DOHH2 (cell line): ENCODE measurements at regions not wholly inside any gene's neighbourhood (a gene's known extent, or its start where the extent isn't known, plus 50 kb on each side); places are given as distances from the start of the nearest gene placed in this dataset.

ENCODE experiments used
- H3F3A ChIP-seq: fragments of 200-600 bp; sonication (generic), shearing (Covaris generic); 2 replicates; pipeline ENCODE4 v1.6.0; 2016; ENCODE audit warnings: antibody characterized with exemption, mild to moderate bottlenecking; ENCODE audit not compliant: control insufficient read depth, insufficient read depth
- H3K27ac ChIP-seq: fragments of 200-600 bp; sonication (generic); 2 replicates; pipeline ENCODE4 v1.5.1; 2014; ENCODE audit warnings: low read depth, mild to moderate bottlenecking, low read length, moderate library complexity
- H3K27me3 ChIP-seq: fragments of 200-600 bp; sonication (generic); 2 replicates; pipeline ENCODE4 v1.6.1; 2014; ENCODE audit warnings: mild to moderate bottlenecking, low read length, mixed read lengths; ENCODE audit not compliant: control insufficient read depth
- H3K36me3 ChIP-seq: fragments of 200-600 bp; sonication (generic); 2 replicates; pipeline ENCODE4 v1.6.1; 2014; ENCODE audit warnings: mild to moderate bottlenecking, low read length, moderate library complexity, mixed read lengths; ENCODE audit not compliant: control insufficient read depth
- H3K4me1 ChIP-seq: fragments of 200-600 bp; sonication (generic); 2 replicates; pipeline ENCODE4 v1.6.1; 2014; ENCODE audit warnings: mild to moderate bottlenecking, low read length, mixed read lengths; ENCODE audit not compliant: control insufficient read depth
- H3K4me2 ChIP-seq: fragments of 200-600 bp; sonication (generic); 2 replicates; pipeline ENCODE4 v1.6.0; 2014; ENCODE audit warnings: mild to moderate bottlenecking, low read length, moderate library complexity
- H3K4me3 ChIP-seq: fragments of 200-600 bp; sonication (generic); 2 replicates; pipeline ENCODE4 v1.5.1; 2014; ENCODE audit warnings: mild to moderate bottlenecking, low read length, mixed read lengths
- H3K79me2 ChIP-seq: fragments of 200-600 bp; sonication (generic); 2 replicates; pipeline ENCODE4 v1.6.1; 2014; ENCODE audit warnings: mild to moderate bottlenecking, low read length, mixed read lengths; ENCODE audit not compliant: control insufficient read depth
- H3K9me2 ChIP-seq: fragments of 200-600 bp; sonication (generic); replicated peaks from 2 replicates; pipeline ENCODE4 v1.6.1; 2014; ENCODE audit warnings: mild to moderate bottlenecking, low read length, mixed read lengths; ENCODE audit not compliant: control insufficient read depth
- H3K9me3 ChIP-seq: fragments of 200-600 bp; sonication (generic); 2 replicates; pipeline ENCODE4 v1.6.1; 2014; ENCODE audit warnings: antibody characterized with exemption, low read length, mixed read lengths; ENCODE audit not compliant: control insufficient read depth, insufficient read depth
- H4K20me1 ChIP-seq: fragments of 200-600 bp; sonication (generic); 2 replicates; pipeline ENCODE4 v1.6.0; 2014; ENCODE audit warnings: low read depth, mild to moderate bottlenecking, antibody characterized with exemption, low read length, moderate library complexity; ENCODE audit not compliant: control insufficient read depth, insufficient read depth
- CTCF ChIP-seq: fragments of 200-600 bp; sonication (generic); IDR thresholded peaks from one replicate; pipeline ENCODE4 v1.5.1; 2014; ENCODE audit warnings: antibody characterized with exemption, mild to moderate bottlenecking, low read depth, low read length; ENCODE audit not compliant: poor library complexity, severe bottlenecking
- EZH2phosphoT487 ChIP-seq: fragments of 200-600 bp; sonication (generic); IDR thresholded peaks from 2 replicates; pipeline ENCODE4 v1.6.1; 2017; ENCODE audit warnings: borderline replicate concordance, mild to moderate bottlenecking, antibody characterized with exemption, low read length, moderate library complexity, mixed read lengths

DNA sequence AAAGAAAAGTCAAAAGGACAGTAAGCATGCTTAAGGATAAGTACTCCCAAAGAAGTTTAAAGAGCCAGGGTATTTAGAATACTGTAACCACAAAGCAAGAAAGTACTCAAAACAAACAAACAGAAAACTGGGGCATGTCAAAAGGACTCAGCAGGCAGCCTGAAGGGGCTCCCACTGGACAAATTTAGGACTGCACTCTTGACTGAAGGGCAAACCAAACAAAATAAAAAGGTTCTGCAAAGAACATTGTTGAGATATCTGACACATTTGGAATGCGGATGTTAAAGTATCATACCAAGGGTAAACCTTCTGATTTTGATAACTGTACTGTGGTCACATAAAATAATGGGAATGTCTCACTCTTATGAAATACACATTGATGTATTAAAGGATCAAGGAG is 157.4 kb downstream of the TNFSF13B start:
- no peaks in the 10 kb centered on the region for H3K27me3 ChIP-seq
- no peaks in the 10 kb centered on the region for H4K20me1 ChIP-seq
- no peaks in the 10 kb centered on the region for H3K9me3 ChIP-seq
- H3K4me2 ChIP-seq = no peak overlapping the region
- no peak overlapping the region for H3K4me3 ChIP-seq
- no peaks in the 10 kb centered on the region for H3K79me2 ChIP-seq
- no peaks in the 10 kb centered on the region for H3K9me2 ChIP-seq
- H3F3A ChIP-seq = no peaks in the 10 kb centered on the region
- no peak for TF ChIP-seq EZH2phosphoT487
- no peak for TF ChIP-seq CTCF
- no peak overlapping the region for H3K27ac ChIP-seq
- H3K4me1 ChIP-seq = no peaks in the 10 kb centered on the region
- no peaks in the 10 kb centered on the region for H3K36me3 ChIP-seq

DNA sequence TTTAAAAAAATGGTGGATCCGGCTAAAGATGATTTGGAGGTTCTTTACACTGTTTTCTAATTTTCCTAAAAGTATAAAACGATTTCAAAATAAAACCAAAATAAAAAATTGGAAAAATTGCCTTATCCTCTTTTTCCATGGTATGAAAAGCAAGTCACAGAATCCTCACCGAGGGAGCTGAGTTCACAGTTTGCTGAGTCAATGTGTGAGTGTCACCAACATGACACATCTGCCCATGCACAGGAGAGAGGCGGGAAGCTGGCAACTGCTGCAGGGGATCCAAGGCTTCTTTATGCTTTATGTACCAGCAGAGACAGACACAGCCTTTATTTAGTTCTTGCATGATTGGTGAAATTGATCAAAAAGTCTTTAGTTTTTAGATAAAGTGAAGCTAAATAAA is 157.8 kb downstream of the TNFSF13B start:
- no peak overlapping the region for H3K27ac ChIP-seq
- H3K4me3 ChIP-seq = no peak overlapping the region
- no peaks in the 10 kb centered on the region for H3K27me3 ChIP-seq
- H3K4me2 ChIP-seq = no peak overlapping the region
- H4K20me1 ChIP-seq = no peaks in the 10 kb centered on the region
- no peak for TF ChIP-seq CTCF
- no peak for TF ChIP-seq EZH2phosphoT487
- H3K9me2 ChIP-seq = no peaks in the 10 kb centered on the region
- no peaks in the 10 kb centered on the region for H3K4me1 ChIP-seq
- no peaks in the 10 kb centered on the region for H3K79me2 ChIP-seq
- no peaks in the 10 kb centered on the region for H3F3A ChIP-seq
- no peaks in the 10 kb centered on the region for H3K9me3 ChIP-seq
- H3K36me3 ChIP-seq = no peaks in the 10 kb centered on the region

- H3K27me3 ChIP-seq = no peaks in the 10 kb centered on the region
- H3F3A ChIP-seq = no peaks in the 10 kb centered on the region
- no peak for TF ChIP-seq EZH2phosphoT487
- TF ChIP-seq CTCF = no peak
Observed at GRCh38 chr13:108428691-108429090, 159.2 kb downstream of the TNFSF13B start.

More at GRCh38 chr13:108428691-108429090, 159.2 kb downstream of the TNFSF13B start:
- H3K79me2 ChIP-seq = no peaks in the 10 kb centered on the region
- no peak overlapping the region for H3K27ac ChIP-seq
- no peak overlapping the region for H3K4me3 ChIP-seq
- no peaks in the 10 kb centered on the region for H3K36me3 ChIP-seq
- no peaks in the 10 kb centered on the region for H3K4me1 ChIP-seq
- H4K20me1 ChIP-seq = no peaks in the 10 kb centered on the region
- no peak overlapping the region for H3K4me2 ChIP-seq
- H3K9me2 ChIP-seq = no peaks in the 10 kb centered on the region
- H3K9me3 ChIP-seq = no peaks in the 10 kb centered on the region
